Gastrocnemius medialis (tissue), 4 donors: ENCODE measurements at regions not wholly inside any gene's neighbourhood (a gene's known extent, or its start where the extent isn't known, plus 50 kb on each side); places are given as distances from the start of the nearest gene placed in this dataset.

Experiments used
- CTCF ChIP-seq, 5 experiments: fragments of 450-650 bp in 3 of 5; fragments of 200-600 bp in 2 of 5; sonication (generic) in 2 of 5; IDR thresholded peaks in 4 of 5; conservative IDR thresholded peaks in 1 of 5; 1 replicate in 4 of 5; 2 replicates in 1 of 5; pipeline ENCODE4 v1.5.1; 2016 to 2019; ENCODE audit warnings: antibody characterized with exemption in 5 of 5, mild to moderate bottlenecking in 3 of 5, moderate library complexity in 3 of 5
- POLR2A ChIP-seq, 2 donors: fragments of 450-650 bp; IDR thresholded peaks; one replicate each; pipeline ENCODE4 v1.6.1; 2017; ENCODE audit warnings: antibody characterized with exemption in 2 of 2, mild to moderate bottlenecking in 2 of 2, moderate library complexity in 2 of 2

GRCh38 chr6:115323001-115323400 is 737.7 kb downstream of the FRK start:
- TF ChIP-seq POLR2A (IDR thresholded peaks at IDR 0.05) (no peak), CTCF (IDR thresholded peaks at IDR 0.05 in 4 of 5, conservative IDR thresholded peaks at IDR 0.05 in 1 of 5) (no peak)
